Suprapubic skin (tissue), 4 donors: ENCODE measurements at regions not wholly inside any gene's neighbourhood (a gene's known extent, or its start where the extent isn't known, plus 50 kb on each side); places are given as distances from the start of the nearest gene placed in this dataset.

ENCODE experiments used
- EP300 ChIP-seq: sonication (generic); formaldehyde crosslinking; IDR thresholded peaks from one replicate; pipeline ENCODE4 v1.6.1; 2017; ENCODE audit warnings: antibody characterized with exemption
- POLR2A ChIP-seq, 2 donors: fragments of 450-650 bp; IDR thresholded peaks; one replicate each; pipeline ENCODE4 v1.6.1; 2017; ENCODE audit warnings: antibody characterized with exemption in 2 of 2, mild to moderate bottlenecking in 2 of 2, moderate library complexity in 2 of 2
- POLR2AphosphoS5 ChIP-seq, 3 donors: sonication (generic); formaldehyde crosslinking; IDR thresholded peaks; one replicate each; pipeline ENCODE4 v1.6.1; 2017; ENCODE audit warnings: antibody characterized with exemption in 3 of 3
- TF ChIP-seq, protein P1 (sequence below), 2 donors: fragments of 200-600 bp in 1 of 2; fragments of 450-650 bp in 1 of 2; sonication (generic) in 1 of 2; IDR thresholded peaks; one replicate each; pipeline ENCODE4 v1.5.1; 2016 to 2019; ENCODE audit warnings: antibody characterized with exemption in 2 of 2, mild to moderate bottlenecking in 1 of 2, moderate library complexity in 1 of 2

DNA sequence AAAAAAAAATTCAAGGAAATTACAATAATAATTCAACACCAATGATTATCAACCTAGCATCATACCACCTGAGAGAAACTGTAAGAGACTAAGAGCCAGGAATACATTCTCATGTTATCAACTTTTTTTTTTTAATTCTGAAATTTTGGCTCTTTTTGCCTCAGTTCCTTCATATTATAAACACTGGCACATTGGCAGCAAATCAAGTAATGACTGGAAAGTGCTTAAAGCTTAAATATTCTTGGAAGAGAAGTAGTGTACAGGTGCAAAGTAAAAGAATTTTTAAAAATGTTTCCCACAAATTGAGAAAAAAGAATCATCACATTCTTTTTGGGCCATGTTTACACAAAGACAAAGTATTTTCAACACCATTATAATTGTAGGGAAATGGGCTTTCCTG is 296.9 kb upstream of the SOX5 start:
- no peak for TF ChIP-seq POLR2AphosphoS5 (IDR thresholded peaks at IDR 0.05)
- TF ChIP-seq, protein P1, sequence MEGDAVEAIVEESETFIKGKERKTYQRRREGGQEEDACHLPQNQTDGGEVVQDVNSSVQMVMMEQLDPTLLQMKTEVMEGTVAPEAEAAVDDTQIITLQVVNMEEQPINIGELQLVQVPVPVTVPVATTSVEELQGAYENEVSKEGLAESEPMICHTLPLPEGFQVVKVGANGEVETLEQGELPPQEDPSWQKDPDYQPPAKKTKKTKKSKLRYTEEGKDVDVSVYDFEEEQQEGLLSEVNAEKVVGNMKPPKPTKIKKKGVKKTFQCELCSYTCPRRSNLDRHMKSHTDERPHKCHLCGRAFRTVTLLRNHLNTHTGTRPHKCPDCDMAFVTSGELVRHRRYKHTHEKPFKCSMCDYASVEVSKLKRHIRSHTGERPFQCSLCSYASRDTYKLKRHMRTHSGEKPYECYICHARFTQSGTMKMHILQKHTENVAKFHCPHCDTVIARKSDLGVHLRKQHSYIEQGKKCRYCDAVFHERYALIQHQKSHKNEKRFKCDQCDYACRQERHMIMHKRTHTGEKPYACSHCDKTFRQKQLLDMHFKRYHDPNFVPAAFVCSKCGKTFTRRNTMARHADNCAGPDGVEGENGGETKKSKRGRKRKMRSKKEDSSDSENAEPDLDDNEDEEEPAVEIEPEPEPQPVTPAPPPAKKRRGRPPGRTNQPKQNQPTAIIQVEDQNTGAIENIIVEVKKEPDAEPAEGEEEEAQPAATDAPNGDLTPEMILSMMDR (IDR thresholded peaks at IDR 0.05) = no peak
- no peak for TF ChIP-seq POLR2A (IDR thresholded peaks at IDR 0.05)
- no peak for TF ChIP-seq EP300
